WTC11 (cell line): ENCODE measurements at regions not wholly inside any gene's neighbourhood (a gene's known extent, or its start where the extent isn't known, plus 50 kb on each side); places are given as distances from the start of the nearest gene placed in this dataset.

Experiments
- ATAC-seq: fragments of 200-7000 bp; cut with Tn5 transposase; 2 replicates; pipeline ENCODE4 v1.10.0; 2021; ENCODE audit warnings: mild to moderate bottlenecking, moderate library complexity
- CTCF ChIA-PET: fragments of 300-600 bp; sonication (Branson Sonifier 250); formaldehyde crosslinking; loops from one replicate; lab custom pipeline; 2021; ENCODE audit warnings: antibody characterized with exemption; lab: Charles Lee
- POLR2A ChIA-PET: fragments of 350-600 bp; sonication (Branson Sonifier 250); formaldehyde crosslinking; loops from one replicate; lab custom pipeline; 2021; ENCODE audit warnings: antibody characterized with exemption; lab: Charles Lee
- DNase-seq: peaks from one replicate; pipeline ENCODE4 v3.0.0; 2021; ENCODE audit warnings: low spot score
- H3K27ac Mint-ChIP-seq: 2 replicates; pipeline ENCODE4 v1.8.0; 2021; ENCODE audit warnings: mixed read lengths
- H3K27me3 Mint-ChIP-seq: 2 replicates; pipeline ENCODE4 v1.8.0; 2021; ENCODE audit warnings: low read depth, mild to moderate bottlenecking, moderate library complexity, mixed read lengths
- H3K36me3 Mint-ChIP-seq: 2 replicates; pipeline ENCODE4 v1.8.0; 2021; ENCODE audit warnings: mixed read lengths
- H3K4me1 Mint-ChIP-seq: 2 replicates; pipeline ENCODE4 v1.8.0; 2022; ENCODE audit warnings: mixed read lengths
- H3K4me3 Mint-ChIP-seq: 2 replicates; pipeline ENCODE4 v1.8.0; 2021; ENCODE audit warnings: mild to moderate bottlenecking, moderate library complexity, mixed read lengths
- H3K9me3 Mint-ChIP-seq: 2 replicates; pipeline ENCODE4 v1.8.0; 2021; ENCODE audit warnings: mixed read lengths
- AR ChIP-seq: fragments of 250-450 bp; sonication (Bioruptor Pico); IDR thresholded peaks from 2 replicates; pipeline ENCODE4 v1.9.0; 2021; ENCODE audit warnings: mild to moderate bottlenecking
- ARID4B ChIP-seq: sonication (generic); formaldehyde crosslinking; IDR thresholded peaks from 2 replicates; pipeline ENCODE4 v1.8.0; 2023; ENCODE audit warnings: missing genetic modification reagents, mild to moderate bottlenecking, borderline replicate concordance
- ELF4 ChIP-seq: sonication (generic); formaldehyde crosslinking; IDR thresholded peaks from 2 replicates; pipeline ENCODE4 v1.8.1; 2022; ENCODE audit warnings: low read depth, mild to moderate bottlenecking, moderate library complexity, missing genetic modification reagents
- ESRRA ChIP-seq: sonication (generic); formaldehyde crosslinking; IDR thresholded peaks from 2 replicates; pipeline ENCODE4 v1.8.1; 2022; ENCODE audit warnings: mild to moderate bottlenecking, missing genetic modification reagents, borderline replicate concordance
- IRF2 ChIP-seq: sonication (generic); formaldehyde crosslinking; IDR thresholded peaks from 2 replicates; pipeline ENCODE4 v1.8.0; 2022; ENCODE audit warnings: low read depth, missing genetic modification reagents, borderline replicate concordance
- MYBL2 ChIP-seq: sonication (generic); formaldehyde crosslinking; IDR thresholded peaks from 2 replicates; pipeline ENCODE4 v1.8.1; 2023; ENCODE audit warnings: mild to moderate bottlenecking, moderate library complexity, missing genetic modification reagents
- NR1H2 ChIP-seq: sonication (generic); formaldehyde crosslinking; IDR thresholded peaks from 2 replicates; pipeline ENCODE4 v1.9.0; 2021; ENCODE audit warnings: mild to moderate bottlenecking, moderate library complexity, missing genetic modification reagents
- TCF7 ChIP-seq: sonication (generic); formaldehyde crosslinking; IDR thresholded peaks from 2 replicates; pipeline ENCODE4 v1.8.0; 2022; ENCODE audit warnings: mild to moderate bottlenecking, low read depth, missing genetic modification reagents, moderate library complexity
- TEAD4 ChIP-seq: sonication (generic); formaldehyde crosslinking; IDR thresholded peaks from 2 replicates; pipeline ENCODE4 v1.8.0; 2022; ENCODE audit warnings: mild to moderate bottlenecking, missing genetic modification reagents
- ZNF396 ChIP-seq: fragments of 250-450 bp; sonication (Bioruptor Pico); IDR thresholded peaks from 2 replicates; pipeline ENCODE4 v1.8.0; 2021; ENCODE audit warnings: mild to moderate bottlenecking, moderate library complexity, borderline replicate concordance
- TF ChIP-seq, protein P1 (sequence below): sonication (generic); formaldehyde crosslinking; IDR thresholded peaks from 2 replicates; pipeline ENCODE4 v1.8.1; 2023; ENCODE audit warnings: mild to moderate bottlenecking, missing genetic modification reagents
- TF ChIP-seq, protein P2 (sequence below): fragments of 200-600 bp; IDR thresholded peaks from 2 replicates; pipeline ENCODE4 v1.8.0; 2022; ENCODE audit warnings: antibody characterized with exemption
- TF ChIP-seq, protein P3 (sequence below): sonication (generic); formaldehyde crosslinking; IDR thresholded peaks from 2 replicates; pipeline ENCODE4 v1.8.1; 2023; ENCODE audit warnings: mild to moderate bottlenecking, missing genetic modification reagents, borderline replicate concordance
- TF ChIP-seq, protein P4 (sequence below): sonication (generic); formaldehyde crosslinking; IDR thresholded peaks from 2 replicates; pipeline ENCODE4 v1.8.1; 2023; ENCODE audit warnings: mild to moderate bottlenecking, missing genetic modification reagents, moderate library complexity
- TF ChIP-seq, protein P5 (sequence below): sonication (generic); formaldehyde crosslinking; IDR thresholded peaks from 2 replicates; pipeline ENCODE4 v1.8.1; 2023; ENCODE audit warnings: mild to moderate bottlenecking, missing genetic modification reagents, moderate library complexity
- TF ChIP-seq, protein P6 (sequence below): fragments of 250-450 bp; sonication (Bioruptor Pico); IDR thresholded peaks from 2 replicates; pipeline ENCODE4 v2.1.2; 2022; ENCODE audit warnings: mild to moderate bottlenecking, moderate library complexity

DNA sequence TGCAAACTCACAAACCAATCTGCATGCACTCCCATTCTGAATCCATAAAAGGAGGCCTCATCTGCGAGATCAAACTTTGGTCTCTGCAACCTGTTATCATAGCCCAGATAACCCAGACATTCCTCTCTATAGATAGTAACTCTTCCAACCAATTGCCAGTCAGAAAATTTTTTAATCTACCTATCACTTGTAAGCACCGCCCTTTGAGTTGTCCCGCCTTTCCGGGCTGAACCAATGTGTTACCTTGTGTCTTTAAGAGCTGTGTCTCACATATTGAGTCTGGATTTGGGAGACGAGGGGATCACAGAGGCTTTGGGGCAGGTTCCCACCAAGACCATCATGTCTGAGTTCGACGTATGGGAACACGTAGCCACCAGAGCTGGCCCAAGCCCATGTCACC lies 91.1 kb upstream of the PPP1R26 start (continued):
- TF ChIP-seq, protein P1, sequence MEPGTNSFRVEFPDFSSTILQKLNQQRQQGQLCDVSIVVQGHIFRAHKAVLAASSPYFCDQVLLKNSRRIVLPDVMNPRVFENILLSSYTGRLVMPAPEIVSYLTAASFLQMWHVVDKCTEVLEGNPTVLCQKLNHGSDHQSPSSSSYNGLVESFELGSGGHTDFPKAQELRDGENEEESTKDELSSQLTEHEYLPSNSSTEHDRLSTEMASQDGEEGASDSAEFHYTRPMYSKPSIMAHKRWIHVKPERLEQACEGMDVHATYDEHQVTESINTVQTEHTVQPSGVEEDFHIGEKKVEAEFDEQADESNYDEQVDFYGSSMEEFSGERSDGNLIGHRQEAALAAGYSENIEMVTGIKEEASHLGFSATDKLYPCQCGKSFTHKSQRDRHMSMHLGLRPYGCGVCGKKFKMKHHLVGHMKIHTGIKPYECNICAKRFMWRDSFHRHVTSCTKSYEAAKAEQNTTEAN (CRISPR knock-in tag) = no peak

DNA sequence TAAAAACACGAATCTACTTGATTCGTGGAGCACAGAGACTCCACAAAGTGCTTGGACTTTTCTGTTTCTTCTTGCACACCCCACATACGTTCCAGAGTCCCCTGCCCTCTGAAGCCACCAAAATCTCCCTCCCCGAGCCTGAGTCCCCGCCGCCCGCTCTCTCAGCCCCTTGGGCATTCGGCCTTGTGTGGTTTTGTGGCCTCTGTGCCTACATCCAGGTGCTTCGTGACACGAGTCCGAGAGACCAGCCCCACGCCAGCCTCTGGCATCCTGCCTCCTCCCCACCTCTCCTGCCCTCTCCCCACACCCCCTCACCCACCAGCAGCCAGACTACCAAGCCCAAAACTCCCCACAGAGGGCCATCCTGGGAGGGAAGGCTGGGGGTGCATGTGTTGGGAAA lies 87.8 kb upstream of the PPP1R26 start:
- Mint-ChIP-seq H3K9me3 (peaks cover 21% of the 10 kb centered on the region), H3K4me1 (peaks cover 2% of the 10 kb centered on the region; the same call in 1 of the 2 replicates)
- ATAC-seq = no peak
- no peak for DNase-seq
- TF ChIP-seq, protein P2, sequence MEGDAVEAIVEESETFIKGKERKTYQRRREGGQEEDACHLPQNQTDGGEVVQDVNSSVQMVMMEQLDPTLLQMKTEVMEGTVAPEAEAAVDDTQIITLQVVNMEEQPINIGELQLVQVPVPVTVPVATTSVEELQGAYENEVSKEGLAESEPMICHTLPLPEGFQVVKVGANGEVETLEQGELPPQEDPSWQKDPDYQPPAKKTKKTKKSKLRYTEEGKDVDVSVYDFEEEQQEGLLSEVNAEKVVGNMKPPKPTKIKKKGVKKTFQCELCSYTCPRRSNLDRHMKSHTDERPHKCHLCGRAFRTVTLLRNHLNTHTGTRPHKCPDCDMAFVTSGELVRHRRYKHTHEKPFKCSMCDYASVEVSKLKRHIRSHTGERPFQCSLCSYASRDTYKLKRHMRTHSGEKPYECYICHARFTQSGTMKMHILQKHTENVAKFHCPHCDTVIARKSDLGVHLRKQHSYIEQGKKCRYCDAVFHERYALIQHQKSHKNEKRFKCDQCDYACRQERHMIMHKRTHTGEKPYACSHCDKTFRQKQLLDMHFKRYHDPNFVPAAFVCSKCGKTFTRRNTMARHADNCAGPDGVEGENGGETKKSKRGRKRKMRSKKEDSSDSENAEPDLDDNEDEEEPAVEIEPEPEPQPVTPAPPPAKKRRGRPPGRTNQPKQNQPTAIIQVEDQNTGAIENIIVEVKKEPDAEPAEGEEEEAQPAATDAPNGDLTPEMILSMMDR = no peak
- TF ChIP-seq, protein P3, sequence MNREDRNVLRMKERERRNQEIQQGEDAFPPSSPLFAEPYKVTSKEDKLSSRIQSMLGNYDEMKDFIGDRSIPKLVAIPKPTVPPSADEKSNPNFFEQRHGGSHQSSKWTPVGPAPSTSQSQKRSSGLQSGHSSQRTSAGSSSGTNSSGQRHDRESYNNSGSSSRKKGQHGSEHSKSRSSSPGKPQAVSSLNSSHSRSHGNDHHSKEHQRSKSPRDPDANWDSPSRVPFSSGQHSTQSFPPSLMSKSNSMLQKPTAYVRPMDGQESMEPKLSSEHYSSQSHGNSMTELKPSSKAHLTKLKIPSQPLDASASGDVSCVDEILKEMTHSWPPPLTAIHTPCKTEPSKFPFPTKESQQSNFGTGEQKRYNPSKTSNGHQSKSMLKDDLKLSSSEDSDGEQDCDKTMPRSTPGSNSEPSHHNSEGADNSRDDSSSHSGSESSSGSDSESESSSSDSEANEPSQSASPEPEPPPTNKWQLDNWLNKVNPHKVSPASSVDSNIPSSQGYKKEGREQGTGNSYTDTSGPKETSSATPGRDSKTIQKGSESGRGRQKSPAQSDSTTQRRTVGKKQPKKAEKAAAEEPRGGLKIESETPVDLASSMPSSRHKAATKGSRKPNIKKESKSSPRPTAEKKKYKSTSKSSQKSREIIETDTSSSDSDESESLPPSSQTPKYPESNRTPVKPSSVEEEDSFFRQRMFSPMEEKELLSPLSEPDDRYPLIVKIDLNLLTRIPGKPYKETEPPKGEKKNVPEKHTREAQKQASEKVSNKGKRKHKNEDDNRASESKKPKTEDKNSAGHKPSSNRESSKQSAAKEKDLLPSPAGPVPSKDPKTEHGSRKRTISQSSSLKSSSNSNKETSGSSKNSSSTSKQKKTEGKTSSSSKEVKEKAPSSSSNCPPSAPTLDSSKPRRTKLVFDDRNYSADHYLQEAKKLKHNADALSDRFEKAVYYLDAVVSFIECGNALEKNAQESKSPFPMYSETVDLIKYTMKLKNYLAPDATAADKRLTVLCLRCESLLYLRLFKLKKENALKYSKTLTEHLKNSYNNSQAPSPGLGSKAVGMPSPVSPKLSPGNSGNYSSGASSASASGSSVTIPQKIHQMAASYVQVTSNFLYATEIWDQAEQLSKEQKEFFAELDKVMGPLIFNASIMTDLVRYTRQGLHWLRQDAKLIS (CRISPR knock-in tag) = no peak
- TF ChIP-seq TEAD4 (CRISPR knock-in tag) = no peak
- TF ChIP-seq AR (CRISPR knock-in tag) = no peak
- no peak for TF ChIP-seq ELF4 (CRISPR knock-in tag)
- TF ChIP-seq, protein P4, sequence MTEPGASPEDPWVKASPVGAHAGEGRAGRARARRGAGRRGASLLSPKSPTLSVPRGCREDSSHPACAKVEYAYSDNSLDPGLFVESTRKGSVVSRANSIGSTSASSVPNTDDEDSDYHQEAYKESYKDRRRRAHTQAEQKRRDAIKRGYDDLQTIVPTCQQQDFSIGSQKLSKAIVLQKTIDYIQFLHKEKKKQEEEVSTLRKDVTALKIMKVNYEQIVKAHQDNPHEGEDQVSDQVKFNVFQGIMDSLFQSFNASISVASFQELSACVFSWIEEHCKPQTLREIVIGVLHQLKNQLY (CRISPR knock-in tag) = no peak
- TF ChIP-seq, protein P5, sequence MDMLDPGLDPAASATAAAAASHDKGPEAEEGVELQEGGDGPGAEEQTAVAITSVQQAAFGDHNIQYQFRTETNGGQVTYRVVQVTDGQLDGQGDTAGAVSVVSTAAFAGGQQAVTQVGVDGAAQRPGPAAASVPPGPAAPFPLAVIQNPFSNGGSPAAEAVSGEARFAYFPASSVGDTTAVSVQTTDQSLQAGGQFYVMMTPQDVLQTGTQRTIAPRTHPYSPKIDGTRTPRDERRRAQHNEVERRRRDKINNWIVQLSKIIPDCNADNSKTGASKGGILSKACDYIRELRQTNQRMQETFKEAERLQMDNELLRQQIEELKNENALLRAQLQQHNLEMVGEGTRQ = no peak
- TF ChIP-seq, protein P6, sequence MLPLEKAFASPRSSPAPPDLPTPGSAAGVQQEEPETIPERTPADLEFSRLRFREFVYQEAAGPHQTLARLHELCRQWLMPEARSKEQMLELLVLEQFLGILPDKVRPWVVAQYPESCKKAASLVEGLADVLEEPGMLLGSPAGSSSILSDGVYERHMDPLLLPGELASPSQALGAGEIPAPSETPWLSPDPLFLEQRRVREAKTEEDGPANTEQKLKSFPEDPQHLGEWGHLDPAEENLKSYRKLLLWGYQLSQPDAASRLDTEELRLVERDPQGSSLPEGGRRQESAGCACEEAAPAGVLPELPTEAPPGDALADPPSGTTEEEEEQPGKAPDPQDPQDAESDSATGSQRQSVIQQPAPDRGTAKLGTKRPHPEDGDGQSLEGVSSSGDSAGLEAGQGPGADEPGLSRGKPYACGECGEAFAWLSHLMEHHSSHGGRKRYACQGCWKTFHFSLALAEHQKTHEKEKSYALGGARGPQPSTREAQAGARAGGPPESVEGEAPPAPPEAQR (CRISPR knock-in tag) = no peak
- no peak for TF ChIP-seq TCF7 (CRISPR knock-in tag)
- no peak for TF ChIP-seq IRF2 (CRISPR knock-in tag)
- TF ChIP-seq ZNF396 (CRISPR knock-in tag) = no peak
- TF ChIP-seq ESRRA (CRISPR knock-in tag) = no peak
- TF ChIP-seq MYBL2 (CRISPR knock-in tag) = no peak
- no peak for TF ChIP-seq ARID4B
- TF ChIP-seq NR1H2 (CRISPR knock-in tag) = no peak
- TF ChIP-seq, all 79 proteins: peak for 0
- Mint-ChIP-seq H3K27me3 (no peaks in the 10 kb centered on the region; the same call in 1 of the 2 replicates), H3K4me3 (no peak overlapping the region), H3K36me3 (peaks cover 15% of the 10 kb centered on the region), H3K27ac (no peak overlapping the region)
- POLR2A ChIA-PET = no interaction called here
- CTCF ChIA-PET = no interaction called here
